ENCODE measurements at regions not wholly inside any gene's neighbourhood (a gene's known extent, or its start where the extent isn't known, plus 50 kb on each side); places are given as distances from the start of the nearest gene placed in this dataset.
"Not testable (repeated sequence)": the region's sequence is repeated elsewhere in the genome, so short reads cannot be mapped to it uniquely, and the experiment has no call there.

DNA sequence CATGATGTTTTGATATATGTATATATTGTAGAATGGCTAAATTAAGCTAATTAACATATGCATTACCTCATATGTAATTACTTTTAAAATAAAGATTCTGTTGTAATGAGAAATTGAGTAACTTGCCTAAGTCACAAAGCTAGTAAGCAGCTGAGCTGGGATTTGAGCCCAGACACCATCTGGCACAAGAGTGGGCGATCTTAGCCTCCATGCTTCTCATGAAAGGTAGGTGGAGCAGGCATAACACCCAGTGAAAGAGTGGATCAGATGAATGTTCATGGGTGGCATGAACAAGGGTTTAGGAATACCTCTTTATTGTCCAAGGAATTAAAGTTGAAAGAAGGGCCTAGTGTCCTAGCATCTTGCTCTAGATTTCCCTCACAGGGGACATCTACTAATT is 365.4 kb downstream of the TFAP2B start:
- Histone ChIP-seq H3K27me3 (ENCODE audit: insufficient read depth, low read depth, low read length) (no peaks in the 10 kb centered on the region), H3F3A (ENCODE audit: insufficient read depth, low read length, poor library complexity, severe bottlenecking) (no peaks in the 10 kb centered on the region), H3K9me2 (ENCODE audit: insufficient read depth, low read length) (no peaks in the 10 kb centered on the region), H3K79me2 (replicated peaks; ENCODE audit: insufficient read depth, low read length) (no peaks in the 10 kb centered on the region), H3K27ac (ENCODE audit: low read length) (no peak overlapping the region), H3K4me2 (ENCODE audit: low read length) (no peak overlapping the region), H3K36me3 (ENCODE audit: insufficient read depth, low read length) (no peaks in the 10 kb centered on the region), H3K9me3 (ENCODE audit: low read length) (no peaks in the 10 kb centered on the region), H3K9ac (ENCODE audit: low read length) (no peak overlapping the region), H2AFZ (ENCODE audit: low read depth, low read length) (no peak overlapping the region), H3K4me3 (ENCODE audit: low read length) (no peak overlapping the region), H4K20me1 (ENCODE audit: insufficient read depth) (no peaks in the 10 kb centered on the region)
- TF ChIP-seq MXI1 (conservative IDR thresholded peaks at IDR 0.05; ENCODE audit: poor library complexity, severe bottlenecking): no peak
- no peak for TF ChIP-seq POLR2AphosphoS5 (IDR thresholded peaks at IDR 0.05)
- TF ChIP-seq RAD21 (conservative IDR thresholded peaks at IDR 0.05): no peak
- TF ChIP-seq, protein P1, sequence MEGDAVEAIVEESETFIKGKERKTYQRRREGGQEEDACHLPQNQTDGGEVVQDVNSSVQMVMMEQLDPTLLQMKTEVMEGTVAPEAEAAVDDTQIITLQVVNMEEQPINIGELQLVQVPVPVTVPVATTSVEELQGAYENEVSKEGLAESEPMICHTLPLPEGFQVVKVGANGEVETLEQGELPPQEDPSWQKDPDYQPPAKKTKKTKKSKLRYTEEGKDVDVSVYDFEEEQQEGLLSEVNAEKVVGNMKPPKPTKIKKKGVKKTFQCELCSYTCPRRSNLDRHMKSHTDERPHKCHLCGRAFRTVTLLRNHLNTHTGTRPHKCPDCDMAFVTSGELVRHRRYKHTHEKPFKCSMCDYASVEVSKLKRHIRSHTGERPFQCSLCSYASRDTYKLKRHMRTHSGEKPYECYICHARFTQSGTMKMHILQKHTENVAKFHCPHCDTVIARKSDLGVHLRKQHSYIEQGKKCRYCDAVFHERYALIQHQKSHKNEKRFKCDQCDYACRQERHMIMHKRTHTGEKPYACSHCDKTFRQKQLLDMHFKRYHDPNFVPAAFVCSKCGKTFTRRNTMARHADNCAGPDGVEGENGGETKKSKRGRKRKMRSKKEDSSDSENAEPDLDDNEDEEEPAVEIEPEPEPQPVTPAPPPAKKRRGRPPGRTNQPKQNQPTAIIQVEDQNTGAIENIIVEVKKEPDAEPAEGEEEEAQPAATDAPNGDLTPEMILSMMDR (IDR thresholded peaks at IDR 0.05; ENCODE audit: poor library complexity, severe bottlenecking): no peak
- TF ChIP-seq EZH2 (IDR thresholded peaks at IDR 0.05; ENCODE audit: borderline replicate concordance, insufficient read depth, low read length, poor library complexity, severe bottlenecking): no peak
- TF ChIP-seq TAF1 (IDR thresholded peaks at IDR 0.05; ENCODE audit: low read depth): no peak
- no peak for TF ChIP-seq SMC3 (conservative IDR thresholded peaks at IDR 0.05; ENCODE audit: poor library complexity)
- no peak for TF ChIP-seq EP300 (conservative IDR thresholded peaks at IDR 0.05; ENCODE audit: poor library complexity, severe bottlenecking)
- TF ChIP-seq, protein P2, sequence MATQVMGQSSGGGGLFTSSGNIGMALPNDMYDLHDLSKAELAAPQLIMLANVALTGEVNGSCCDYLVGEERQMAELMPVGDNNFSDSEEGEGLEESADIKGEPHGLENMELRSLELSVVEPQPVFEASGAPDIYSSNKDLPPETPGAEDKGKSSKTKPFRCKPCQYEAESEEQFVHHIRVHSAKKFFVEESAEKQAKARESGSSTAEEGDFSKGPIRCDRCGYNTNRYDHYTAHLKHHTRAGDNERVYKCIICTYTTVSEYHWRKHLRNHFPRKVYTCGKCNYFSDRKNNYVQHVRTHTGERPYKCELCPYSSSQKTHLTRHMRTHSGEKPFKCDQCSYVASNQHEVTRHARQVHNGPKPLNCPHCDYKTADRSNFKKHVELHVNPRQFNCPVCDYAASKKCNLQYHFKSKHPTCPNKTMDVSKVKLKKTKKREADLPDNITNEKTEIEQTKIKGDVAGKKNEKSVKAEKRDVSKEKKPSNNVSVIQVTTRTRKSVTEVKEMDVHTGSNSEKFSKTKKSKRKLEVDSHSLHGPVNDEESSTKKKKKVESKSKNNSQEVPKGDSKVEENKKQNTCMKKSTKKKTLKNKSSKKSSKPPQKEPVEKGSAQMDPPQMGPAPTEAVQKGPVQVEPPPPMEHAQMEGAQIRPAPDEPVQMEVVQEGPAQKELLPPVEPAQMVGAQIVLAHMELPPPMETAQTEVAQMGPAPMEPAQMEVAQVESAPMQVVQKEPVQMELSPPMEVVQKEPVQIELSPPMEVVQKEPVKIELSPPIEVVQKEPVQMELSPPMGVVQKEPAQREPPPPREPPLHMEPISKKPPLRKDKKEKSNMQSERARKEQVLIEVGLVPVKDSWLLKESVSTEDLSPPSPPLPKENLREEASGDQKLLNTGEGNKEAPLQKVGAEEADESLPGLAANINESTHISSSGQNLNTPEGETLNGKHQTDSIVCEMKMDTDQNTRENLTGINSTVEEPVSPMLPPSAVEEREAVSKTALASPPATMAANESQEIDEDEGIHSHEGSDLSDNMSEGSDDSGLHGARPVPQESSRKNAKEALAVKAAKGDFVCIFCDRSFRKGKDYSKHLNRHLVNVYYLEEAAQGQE (IDR thresholded peaks at IDR 0.05; ENCODE audit: borderline replicate concordance): no peak

DNA sequence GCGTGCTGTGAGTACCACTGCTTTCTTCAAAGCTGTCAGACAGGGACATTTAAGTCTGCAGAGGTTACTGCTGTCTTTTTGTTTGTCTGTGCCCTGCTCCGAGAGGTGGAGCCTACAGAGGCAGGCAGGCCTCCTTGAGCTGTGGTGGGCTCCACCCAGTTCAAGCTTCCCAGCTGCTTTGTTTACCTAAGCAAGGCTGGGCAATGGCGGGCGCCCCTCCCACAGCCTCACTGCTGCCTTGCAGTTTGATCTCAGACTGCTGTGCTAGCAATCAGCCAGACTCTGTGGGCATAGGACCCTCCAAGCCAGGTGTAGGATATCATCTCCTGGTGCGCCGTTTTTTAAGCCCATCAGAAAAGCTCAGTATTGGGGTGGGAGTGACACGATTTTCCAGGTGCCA is 374.5 kb downstream of the TFAP2B start:
- H3F3A ChIP-seq (ENCODE audit: insufficient read depth, low read length, poor library complexity, severe bottlenecking); H3K4me3 ChIP-seq (ENCODE audit: low read length); H4K20me1 ChIP-seq (ENCODE audit: insufficient read depth); H3K4me2 ChIP-seq (ENCODE audit: low read length); H3K27me3 ChIP-seq (ENCODE audit: insufficient read depth, low read depth, low read length); H3K9ac ChIP-seq (ENCODE audit: low read length); H3K36me3 ChIP-seq (ENCODE audit: insufficient read depth, low read length); H2AFZ ChIP-seq (ENCODE audit: low read depth, low read length); H3K79me2 ChIP-seq (replicated peaks; ENCODE audit: insufficient read depth, low read length); H3K9me2 ChIP-seq (ENCODE audit: insufficient read depth, low read length); H3K27ac ChIP-seq (ENCODE audit: low read length); H3K9me3 ChIP-seq (ENCODE audit: low read length): not testable (repeated sequence)

- no peaks in the 10 kb centered on the region for H4K20me1 ChIP-seq (ENCODE audit: insufficient read depth)
- H3K9me2 ChIP-seq (ENCODE audit: insufficient read depth, low read length): no peaks in the 10 kb centered on the region
- no peaks in the 10 kb centered on the region for H3K79me2 ChIP-seq (replicated peaks; ENCODE audit: insufficient read depth, low read length)
- no peak overlapping the region for H3K9ac ChIP-seq (ENCODE audit: low read length)
- no peak overlapping the region for H3K4me2 ChIP-seq (ENCODE audit: low read length)
- H2AFZ ChIP-seq (ENCODE audit: low read depth, low read length): no peak overlapping the region
- H3F3A ChIP-seq (ENCODE audit: insufficient read depth, low read length, poor library complexity, severe bottlenecking): no peaks in the 10 kb centered on the region
- TF ChIP-seq EP300 (conservative IDR thresholded peaks at IDR 0.05; ENCODE audit: poor library complexity, severe bottlenecking): no peak
- TF ChIP-seq, protein P2 (IDR thresholded peaks at IDR 0.05; ENCODE audit: borderline replicate concordance): no peak
- no peak for TF ChIP-seq RAD21 (conservative IDR thresholded peaks at IDR 0.05)
- TF ChIP-seq, protein P1 (IDR thresholded peaks at IDR 0.05; ENCODE audit: poor library complexity, severe bottlenecking): no peak
- no peak for TF ChIP-seq SMC3 (conservative IDR thresholded peaks at IDR 0.05; ENCODE audit: poor library complexity)
- TF ChIP-seq POLR2AphosphoS5 (IDR thresholded peaks at IDR 0.05): no peak
- no peak for TF ChIP-seq EZH2 (IDR thresholded peaks at IDR 0.05; ENCODE audit: borderline replicate concordance, insufficient read depth, low read length, poor library complexity, severe bottlenecking)
- no peak for TF ChIP-seq TAF1 (IDR thresholded peaks at IDR 0.05; ENCODE audit: low read depth)
- H3K9me3 ChIP-seq (ENCODE audit: low read length): no peaks in the 10 kb centered on the region
- H3K27ac ChIP-seq (ENCODE audit: low read length): no peak overlapping the region
- H3K27me3 ChIP-seq (ENCODE audit: insufficient read depth, low read depth, low read length): no peaks in the 10 kb centered on the region
- no peak overlapping the region for H3K4me3 ChIP-seq (ENCODE audit: low read length)
- no peaks in the 10 kb centered on the region for H3K36me3 ChIP-seq (ENCODE audit: insufficient read depth, low read length)
Measured at GRCh38 chr6:51199105-51199552, 380.5 kb downstream of the TFAP2B start.

Data from neural cell (in vitro differentiated cells).